ENCODE measurements at regions not wholly inside any gene's neighbourhood (a gene's known extent, or its start where the extent isn't known, plus 50 kb on each side); places are given as distances from the start of the nearest gene placed in this dataset.

DNA sequence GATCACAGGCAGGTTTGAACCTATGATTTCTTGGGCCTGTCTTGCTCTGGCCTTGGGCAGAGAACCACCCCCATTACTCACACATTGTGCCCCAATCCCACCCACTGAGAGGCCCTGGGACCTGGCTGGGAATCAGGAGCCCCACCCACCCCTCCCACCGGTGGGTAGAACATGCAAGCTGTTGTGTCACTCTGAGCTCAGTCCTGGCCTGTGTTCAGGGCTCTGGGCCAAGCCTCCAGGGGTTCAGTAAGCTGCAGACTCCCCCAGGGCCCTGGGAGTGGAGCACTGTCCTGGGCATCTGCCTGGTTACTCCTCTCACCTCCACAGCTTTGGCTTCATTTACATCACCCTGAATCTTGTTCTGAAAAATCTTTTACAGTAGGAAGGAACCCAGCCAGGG is 270.5 kb downstream of the RRAGC start (continued):
- TF ChIP-seq PHF8 (IDR thresholded peaks at IDR 0.05; ENCODE audit: borderline replicate concordance, low read length) (no peak), EZH2 (IDR thresholded peaks at IDR 0.05; ENCODE audit: borderline replicate concordance, low read depth, low read length) (no peak), HOXB6 (CRISPR knock-in tag; IDR thresholded peaks at IDR 0.05; ENCODE audit: borderline replicate concordance) (no peak), ASH1L (IDR thresholded peaks at IDR 0.05; ENCODE audit: borderline replicate concordance, low read depth, partially characterized antibody) (no peak), LARP7 (IDR thresholded peaks at IDR 0.05) (no peak), PHF21A (IDR thresholded peaks at IDR 0.05; ENCODE audit: borderline replicate concordance, low read depth) (no peak)
- TF ChIP-seq, protein P1, sequence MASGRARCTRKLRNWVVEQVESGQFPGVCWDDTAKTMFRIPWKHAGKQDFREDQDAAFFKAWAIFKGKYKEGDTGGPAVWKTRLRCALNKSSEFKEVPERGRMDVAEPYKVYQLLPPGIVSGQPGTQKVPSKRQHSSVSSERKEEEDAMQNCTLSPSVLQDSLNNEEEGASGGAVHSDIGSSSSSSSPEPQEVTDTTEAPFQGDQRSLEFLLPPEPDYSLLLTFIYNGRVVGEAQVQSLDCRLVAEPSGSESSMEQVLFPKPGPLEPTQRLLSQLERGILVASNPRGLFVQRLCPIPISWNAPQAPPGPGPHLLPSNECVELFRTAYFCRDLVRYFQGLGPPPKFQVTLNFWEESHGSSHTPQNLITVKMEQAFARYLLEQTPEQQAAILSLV (tag; IDR thresholded peaks at IDR 0.05): no peak

DNA sequence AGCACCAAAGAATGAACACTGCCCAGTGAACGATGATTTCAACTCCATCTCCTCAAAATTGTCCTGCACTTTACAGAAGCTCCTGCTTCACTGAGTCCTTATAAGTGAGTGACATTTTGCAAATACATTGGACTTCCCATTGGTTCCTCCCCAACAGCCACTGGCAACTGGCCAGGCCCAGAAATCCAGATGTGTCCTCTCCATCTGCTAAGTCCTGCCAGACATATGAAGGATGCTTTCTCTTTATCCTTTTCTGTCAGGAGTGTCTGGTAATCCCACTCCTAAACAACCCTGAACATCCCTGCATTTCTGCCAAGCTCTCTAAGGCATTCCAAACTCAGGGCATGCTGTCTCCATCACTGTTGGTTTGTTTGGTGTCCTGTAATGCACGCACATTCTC is 271.8 kb downstream of the RRAGC start:
- no peak for DNase-seq (ENCODE audit: extremely low read depth in 1 of 4, low spot score in 3 of 4)
- no peaks in the 10 kb centered on the region for H3K9me3 ChIP-seq (replicated peaks; ENCODE audit: control insufficient read depth, insufficient read depth, low read depth, low read length)
- no peaks in the 10 kb centered on the region for H3K36me3 ChIP-seq (ENCODE audit: control insufficient read depth, insufficient read depth, low read length)
- FAIRE-seq: no peak
- H3K4me2 ChIP-seq (ENCODE audit: insufficient read depth, low read length): no peak overlapping the region
- no TSS peak for BruUV-seq (replicated peaks)
- ChIA-PET CTCF (ENCODE audit: low intra/inter-chr PET ratio) (no interaction called here), POLR2A (interaction anchor here (0.6 kb wide), 1 partner anchor 236 kb away, joined by 3 read pairs; no protein-coding TSS in a partner anchor)
- in situ Hi-C loops (cut with MboI) (loop anchor here (10.0 to 25.0 kb wide), 2 partner anchors 223 to 550 kb away; partner anchors contain the start of gene POU3F1), intact Hi-C loops (cut with micrococcal nuclease) (loop anchor here (5.0 to 10.0 kb wide), 3 partner anchors 90 to 543 kb away; partner anchors contain the start of gene POU3F1)
- H3K27ac ChIP-seq (ENCODE audit: extremely low read depth, low read depth, low read length): no peak overlapping the region
- H2AFZ ChIP-seq (ENCODE audit: low read depth, low read length): no peak overlapping the region
- ATAC-seq: no peak
- H3K4me3 ChIP-seq: no peak overlapping the region
- H3K79me2 ChIP-seq (ENCODE audit: control insufficient read depth, insufficient read depth, low read length): no peaks in the 10 kb centered on the region
- no peaks in the 10 kb centered on the region for H3K27me3 ChIP-seq (ENCODE audit: control insufficient read depth in 2 of 2, insufficient read depth in 2 of 2, low read length in 2 of 2)
- H4K20me1 ChIP-seq (replicated peaks; ENCODE audit: control insufficient read depth, insufficient read depth, low read length): no peaks in the 10 kb centered on the region; the same call in 1 of the 2 replicates
- H3K4me1 ChIP-seq (replicated peaks in 1 of 2; ENCODE audit: control insufficient read depth in 2 of 2, insufficient read depth in 2 of 2, low read length in 2 of 2): no peaks in the 10 kb centered on the region; a peak in 2 of 5 replicates
- no peak overlapping the region for H3K9ac ChIP-seq (ENCODE audit: insufficient read depth in 1 of 2, low read depth in 2 of 2, low read length in 2 of 2)
- WGBS (ENCODE audit: insufficient coverage, low coverage, missing lambda C conversion rate): 4% methylated on average over 2 of the region's 2 CpGs
- no peaks in the 10 kb centered on the region for H3K9me1 ChIP-seq (ENCODE audit: control insufficient read depth, insufficient read depth, low read length)
- TF ChIP-seq TAF15 (IDR thresholded peaks at IDR 0.05; ENCODE audit: low read depth, low read length) (no peak), ZNF347 (CRISPR knock-in tag; IDR thresholded peaks at IDR 0.05; ENCODE audit: low read depth) (no peak), BRD4 (IDR thresholded peaks at IDR 0.05) (no peak), MYC (IDR thresholded peaks at IDR 0.05; ENCODE audit: low read depth, low read length) (no peak), MYC (CRISPR knock-in tag; IDR thresholded peaks at IDR 0.05; ENCODE audit: borderline replicate concordance, low read depth) (no peak), HIVEP1 (CRISPR knock-in tag; IDR thresholded peaks at IDR 0.05) (no peak), NR1H2 (CRISPR knock-in tag; IDR thresholded peaks at IDR 0.05) (no peak), HNRNPUL1 (IDR thresholded peaks at IDR 0.05; ENCODE audit: low read length) (no peak), CSDE1 (IDR thresholded peaks at IDR 0.05) (no peak), MTA1 (IDR thresholded peaks at IDR 0.05; ENCODE audit: borderline replicate concordance) (no peak), ZNF707 (CRISPR knock-in tag; conservative IDR thresholded peaks at IDR 0.05) (no peak)
- TF ChIP-seq, protein P2, sequence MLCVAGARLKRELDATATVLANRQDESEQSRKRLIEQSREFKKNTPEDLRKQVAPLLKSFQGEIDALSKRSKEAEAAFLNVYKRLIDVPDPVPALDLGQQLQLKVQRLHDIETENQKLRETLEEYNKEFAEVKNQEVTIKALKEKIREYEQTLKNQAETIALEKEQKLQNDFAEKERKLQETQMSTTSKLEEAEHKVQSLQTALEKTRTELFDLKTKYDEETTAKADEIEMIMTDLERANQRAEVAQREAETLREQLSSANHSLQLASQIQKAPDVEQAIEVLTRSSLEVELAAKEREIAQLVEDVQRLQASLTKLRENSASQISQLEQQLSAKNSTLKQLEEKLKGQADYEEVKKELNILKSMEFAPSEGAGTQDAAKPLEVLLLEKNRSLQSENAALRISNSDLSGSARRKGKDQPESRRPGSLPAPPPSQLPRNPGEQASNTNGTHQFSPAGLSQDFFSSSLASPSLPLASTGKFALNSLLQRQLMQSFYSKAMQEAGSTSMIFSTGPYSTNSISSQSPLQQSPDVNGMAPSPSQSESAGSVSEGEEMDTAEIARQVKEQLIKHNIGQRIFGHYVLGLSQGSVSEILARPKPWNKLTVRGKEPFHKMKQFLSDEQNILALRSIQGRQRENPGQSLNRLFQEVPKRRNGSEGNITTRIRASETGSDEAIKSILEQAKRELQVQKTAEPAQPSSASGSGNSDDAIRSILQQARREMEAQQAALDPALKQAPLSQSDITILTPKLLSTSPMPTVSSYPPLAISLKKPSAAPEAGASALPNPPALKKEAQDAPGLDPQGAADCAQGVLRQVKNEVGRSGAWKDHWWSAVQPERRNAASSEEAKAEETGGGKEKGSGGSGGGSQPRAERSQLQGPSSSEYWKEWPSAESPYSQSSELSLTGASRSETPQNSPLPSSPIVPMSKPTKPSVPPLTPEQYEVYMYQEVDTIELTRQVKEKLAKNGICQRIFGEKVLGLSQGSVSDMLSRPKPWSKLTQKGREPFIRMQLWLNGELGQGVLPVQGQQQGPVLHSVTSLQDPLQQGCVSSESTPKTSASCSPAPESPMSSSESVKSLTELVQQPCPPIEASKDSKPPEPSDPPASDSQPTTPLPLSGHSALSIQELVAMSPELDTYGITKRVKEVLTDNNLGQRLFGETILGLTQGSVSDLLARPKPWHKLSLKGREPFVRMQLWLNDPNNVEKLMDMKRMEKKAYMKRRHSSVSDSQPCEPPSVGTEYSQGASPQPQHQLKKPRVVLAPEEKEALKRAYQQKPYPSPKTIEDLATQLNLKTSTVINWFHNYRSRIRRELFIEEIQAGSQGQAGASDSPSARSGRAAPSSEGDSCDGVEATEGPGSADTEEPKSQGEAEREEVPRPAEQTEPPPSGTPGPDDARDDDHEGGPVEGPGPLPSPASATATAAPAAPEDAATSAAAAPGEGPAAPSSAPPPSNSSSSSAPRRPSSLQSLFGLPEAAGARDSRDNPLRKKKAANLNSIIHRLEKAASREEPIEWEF (CRISPR knock-in tag; IDR thresholded peaks at IDR 0.05): no peak

Data from K562 (cell line).